ENCODE measurements at regions not wholly inside any gene's neighbourhood (a gene's known extent, or its start where the extent isn't known, plus 50 kb on each side); places are given as distances from the start of the nearest gene placed in this dataset.

GRCh38 chr14:87160989-87161388 lies 832.0 kb downstream of the GALC start:
- Mint-ChIP-seq H3K36me3 (ENCODE audit: low read depth) (no peaks in the 10 kb centered on the region), H3K27ac (no peak overlapping the region), H3K9me3 (peaks cover 15% of the 10 kb centered on the region), H3K4me1 (ENCODE audit: low read depth) (no peaks in the 10 kb centered on the region), H3K4me3 (no peak overlapping the region), H3K27me3 (no peaks in the 10 kb centered on the region)

DNA sequence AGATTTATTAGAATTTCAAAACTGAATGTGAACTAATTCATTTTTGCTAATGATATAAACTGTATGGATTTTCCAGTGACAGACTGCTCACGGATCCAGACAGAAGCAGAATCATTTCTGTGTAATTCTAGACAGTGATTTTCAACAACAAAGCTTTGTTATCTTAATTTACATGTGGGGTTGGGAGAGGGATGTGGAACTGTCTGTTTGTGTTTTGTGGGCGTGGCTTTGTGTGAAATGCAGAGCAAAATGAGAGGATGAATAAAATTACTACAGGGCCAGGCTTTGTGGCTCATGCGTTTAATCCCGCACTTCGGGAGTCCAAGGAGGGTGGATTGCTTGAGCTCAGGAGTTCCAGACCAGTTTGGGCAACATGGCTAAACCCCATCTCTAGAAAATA lies 834.7 kb downstream of the GALC start:
- Mint-ChIP-seq H3K4me1 (ENCODE audit: low read depth) (no peaks in the 10 kb centered on the region), H3K36me3 (ENCODE audit: low read depth) (no peaks in the 10 kb centered on the region), H3K4me3 (no peak overlapping the region), H3K27me3 (no peaks in the 10 kb centered on the region), H3K9me3 (peaks cover 11% of the 10 kb centered on the region), H3K27ac (no peak overlapping the region)

GRCh38 chr14:87156878-87157277 lies 836.1 kb downstream of the GALC start:
- H3K4me1 Mint-ChIP-seq (ENCODE audit: low read depth), result no peaks in the 10 kb centered on the region
- H3K27ac Mint-ChIP-seq, result no peak overlapping the region
- peaks cover 13% of the 10 kb centered on the region for H3K9me3 Mint-ChIP-seq
- H3K27me3 Mint-ChIP-seq, result no peaks in the 10 kb centered on the region
- no peak overlapping the region for H3K4me3 Mint-ChIP-seq
- no peaks in the 10 kb centered on the region for H3K36me3 Mint-ChIP-seq (ENCODE audit: low read depth)

DNA sequence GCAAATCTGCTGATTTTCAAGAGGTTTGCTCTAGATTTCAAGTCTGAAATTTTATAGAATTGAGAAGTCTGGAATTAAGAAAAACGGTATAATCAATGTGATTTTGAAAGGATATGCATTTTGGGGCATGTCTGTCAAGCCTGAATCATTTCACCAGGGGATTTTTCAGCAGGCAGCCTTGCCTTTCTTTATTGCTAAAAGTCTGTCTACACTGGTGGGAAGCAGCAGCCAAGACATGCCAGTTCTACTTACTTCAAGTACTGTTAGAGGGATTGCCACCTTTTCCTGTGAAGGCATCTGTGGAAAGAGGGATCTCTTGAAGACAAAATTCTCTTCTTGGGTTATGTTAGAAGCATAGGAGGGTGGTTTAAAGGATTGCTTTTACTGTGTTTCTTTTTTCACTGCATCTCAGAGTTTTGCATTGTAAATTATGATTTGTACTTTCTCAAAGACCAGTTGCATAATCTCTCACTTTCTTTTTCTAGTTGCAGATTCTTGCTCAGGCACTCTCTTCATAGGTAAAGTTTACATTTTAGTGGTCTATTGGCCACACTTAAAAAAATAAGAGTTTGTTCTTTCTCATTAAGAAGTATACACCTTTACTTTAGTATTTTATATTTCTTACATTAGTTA lies 837.0 kb downstream of the GALC start:
- Mint-ChIP-seq H3K36me3 (ENCODE audit: low read depth) (no peaks in the 10 kb centered on the region), H3K27ac (no peak overlapping the region), H3K4me1 (ENCODE audit: low read depth) (no peaks in the 10 kb centered on the region), H3K9me3 (peaks cover 16% of the 10 kb centered on the region), H3K27me3 (no peaks in the 10 kb centered on the region), H3K4me3 (no peak overlapping the region)

DNA sequence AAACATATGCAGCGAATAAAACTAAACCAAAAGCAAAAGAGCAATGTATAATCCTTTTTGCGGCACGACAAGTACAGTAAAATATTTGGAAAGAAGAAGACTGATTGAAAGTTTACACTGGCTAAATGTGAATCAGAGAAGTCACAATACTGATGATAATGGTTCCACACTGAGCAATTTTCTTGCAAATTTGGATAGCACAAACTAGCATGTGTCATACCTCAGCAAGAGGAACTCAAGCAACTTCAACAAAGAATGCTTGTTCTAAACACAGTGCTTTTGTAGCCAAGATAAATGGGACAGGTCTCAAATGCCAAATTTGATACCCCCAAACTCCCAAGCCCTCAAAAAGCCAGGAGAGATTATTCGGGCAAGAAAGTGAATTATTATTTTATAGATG lies 839.1 kb downstream of the GALC start:
- Mint-ChIP-seq H3K4me1 (ENCODE audit: low read depth) (no peaks in the 10 kb centered on the region), H3K27me3 (no peaks in the 10 kb centered on the region), H3K4me3 (no peak overlapping the region), H3K27ac (no peak overlapping the region), H3K36me3 (ENCODE audit: low read depth) (no peaks in the 10 kb centered on the region), H3K9me3 (peaks cover 13% of the 10 kb centered on the region)

- Mint-ChIP-seq H3K27me3 (no peaks in the 10 kb centered on the region), H3K4me3 (no peak overlapping the region)
These were observed 839.6 kb downstream of the GALC start for GRCh38 chr14:87153391-87153790.

GRCh38 chr14:87152693-87153092 lies 840.3 kb downstream of the GALC start:
- no peaks in the 10 kb centered on the region for H3K4me1 Mint-ChIP-seq (ENCODE audit: low read depth)
- peaks cover 13% of the 10 kb centered on the region for H3K9me3 Mint-ChIP-seq
- H3K4me3 Mint-ChIP-seq, result no peak overlapping the region
- H3K27ac Mint-ChIP-seq, result no peak overlapping the region
- no peaks in the 10 kb centered on the region for H3K36me3 Mint-ChIP-seq (ENCODE audit: low read depth)
- no peaks in the 10 kb centered on the region for H3K27me3 Mint-ChIP-seq

More at GRCh38 chr14:87153391-87153790, 839.6 kb downstream of the GALC start:
- no peaks in the 10 kb centered on the region for H3K36me3 Mint-ChIP-seq (ENCODE audit: low read depth)
- H3K9me3 Mint-ChIP-seq, result peaks cover 13% of the 10 kb centered on the region
- H3K27ac Mint-ChIP-seq, result no peak overlapping the region
- no peaks in the 10 kb centered on the region for H3K4me1 Mint-ChIP-seq (ENCODE audit: low read depth)

DNA sequence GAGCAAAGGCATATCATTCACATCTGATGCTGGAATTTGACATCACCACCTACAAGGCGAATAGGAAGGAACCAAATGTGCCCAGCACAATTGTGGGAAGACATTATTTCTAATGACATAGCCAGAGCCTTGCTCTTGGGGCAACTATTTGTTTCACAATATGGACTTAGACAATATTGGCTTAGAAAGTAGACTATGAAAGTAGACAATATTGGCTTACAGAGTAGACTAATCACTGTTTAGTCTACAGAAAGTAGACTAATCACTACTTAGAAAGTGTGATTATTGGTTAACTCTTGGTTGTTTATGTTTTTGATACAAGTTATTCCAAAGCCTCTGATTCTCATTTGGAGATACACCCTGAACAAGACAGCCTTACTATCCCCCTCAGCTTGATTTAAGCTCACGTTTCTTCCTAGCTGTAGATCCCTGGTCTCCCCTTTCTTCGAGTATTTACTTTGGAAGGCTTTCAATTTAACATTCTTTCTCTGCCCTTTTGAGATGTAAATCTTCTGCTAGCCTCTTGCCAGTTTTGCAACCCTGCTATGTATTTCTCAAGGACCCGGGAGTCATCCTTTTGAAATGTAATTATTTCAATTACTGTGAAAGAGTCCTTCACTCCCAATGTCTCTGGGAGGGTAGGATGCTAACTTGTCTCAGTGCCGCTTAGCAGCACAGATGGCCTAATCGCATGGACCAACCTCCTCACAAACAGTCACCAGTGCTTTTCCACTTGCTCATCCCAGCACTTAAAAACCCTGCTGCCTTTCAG lies 843.2 kb downstream of the GALC start:
- Mint-ChIP-seq H3K36me3 (ENCODE audit: low read depth) (no peaks in the 10 kb centered on the region), H3K9me3 (peaks cover 14% of the 10 kb centered on the region), H3K4me3 (no peak overlapping the region), H3K27ac (no peak overlapping the region), H3K27me3 (no peaks in the 10 kb centered on the region), H3K4me1 (ENCODE audit: low read depth) (no peaks in the 10 kb centered on the region)

GRCh38 chr14:87148655-87149054 lies 844.3 kb downstream of the GALC start:
- no peaks in the 10 kb centered on the region for H3K27me3 Mint-ChIP-seq
- H3K4me3 Mint-ChIP-seq, result no peak overlapping the region
- H3K36me3 Mint-ChIP-seq (ENCODE audit: low read depth), result no peaks in the 10 kb centered on the region
- H3K9me3 Mint-ChIP-seq, result peaks cover 14% of the 10 kb centered on the region
- H3K4me1 Mint-ChIP-seq (ENCODE audit: low read depth), result no peaks in the 10 kb centered on the region
- H3K27ac Mint-ChIP-seq, result no peak overlapping the region

GRCh38 chr14:87142551-87143211 lies 850.3 kb downstream of the GALC start:
- no peaks in the 10 kb centered on the region for H3K27me3 Mint-ChIP-seq
- no peak overlapping the region for H3K4me3 Mint-ChIP-seq
- H3K27ac Mint-ChIP-seq, result no peak overlapping the region
- no peaks in the 10 kb centered on the region for H3K36me3 Mint-ChIP-seq (ENCODE audit: low read depth)
- no peaks in the 10 kb centered on the region for H3K4me1 Mint-ChIP-seq (ENCODE audit: low read depth)
- peaks cover 18% of the 10 kb centered on the region for H3K9me3 Mint-ChIP-seq

DNA sequence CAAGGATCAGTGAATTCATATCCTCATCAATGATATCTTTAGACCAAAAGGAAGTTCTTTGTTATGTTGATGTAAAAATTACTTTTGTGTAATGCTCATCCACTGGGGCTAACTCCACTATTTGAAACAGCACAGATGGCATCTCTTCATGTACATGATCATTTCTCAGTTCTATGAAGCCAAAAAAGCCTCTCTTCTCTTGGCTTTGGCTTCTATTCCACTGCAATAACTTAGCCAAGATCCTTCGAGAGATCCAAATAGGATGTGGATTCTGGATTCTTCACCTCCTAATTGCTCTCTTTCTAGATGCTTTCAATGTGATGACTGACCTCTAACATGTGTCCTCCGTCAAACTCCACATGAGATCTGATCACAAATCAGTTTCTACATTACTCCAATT lies 851.2 kb downstream of the GALC start:
- Mint-ChIP-seq H3K9me3 (peaks cover 18% of the 10 kb centered on the region), H3K27me3 (no peaks in the 10 kb centered on the region), H3K27ac (no peak overlapping the region), H3K4me1 (ENCODE audit: low read depth) (no peaks in the 10 kb centered on the region), H3K4me3 (no peak overlapping the region), H3K36me3 (ENCODE audit: low read depth) (no peaks in the 10 kb centered on the region)

- Mint-ChIP-seq H3K9me3 (peaks cover 14% of the 10 kb centered on the region), H3K4me3 (no peak overlapping the region), H3K4me1 (ENCODE audit: low read depth) (no peaks in the 10 kb centered on the region), H3K27me3 (no peaks in the 10 kb centered on the region), H3K27ac (no peak overlapping the region), H3K36me3 (ENCODE audit: low read depth) (no peaks in the 10 kb centered on the region)
These were observed 853.7 kb downstream of the GALC start for GRCh38 chr14:87139299-87139698.

DNA sequence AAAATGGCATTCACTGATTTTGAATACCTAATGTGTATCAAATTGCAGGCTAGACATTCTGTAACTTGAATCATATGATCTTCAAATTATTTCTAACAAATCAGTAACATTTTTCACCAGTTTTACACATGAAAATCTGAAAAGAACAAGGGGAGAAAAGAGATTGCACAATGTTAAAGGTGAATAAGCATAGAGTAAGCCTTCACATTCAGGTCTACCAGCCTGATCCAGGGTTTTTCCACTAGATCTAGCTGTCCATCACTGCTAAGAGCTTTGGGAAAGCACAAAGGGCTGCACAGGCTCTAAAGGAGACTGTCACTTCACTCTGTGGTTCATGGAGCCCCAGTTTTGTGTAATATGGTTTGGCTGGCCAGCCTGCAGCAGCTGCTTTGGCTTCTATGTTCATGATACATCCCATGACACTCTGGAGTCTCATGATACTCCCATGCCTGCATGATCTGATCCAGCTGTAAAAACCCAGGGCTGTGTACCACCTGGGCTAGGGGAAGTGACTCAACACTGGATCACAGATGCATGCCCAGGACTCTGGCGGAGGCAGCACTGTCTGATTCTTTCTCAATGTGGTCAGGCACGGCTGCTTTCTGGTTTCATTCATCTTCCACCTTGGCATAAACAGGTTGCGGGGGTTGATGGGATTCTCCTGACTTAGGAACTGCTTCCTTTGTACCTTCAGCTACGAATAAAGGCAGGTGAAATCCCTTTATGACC lies 859.7 kb downstream of the GALC start:
- Mint-ChIP-seq H3K4me1 (ENCODE audit: low read depth) (no peaks in the 10 kb centered on the region), H3K9me3 (peaks cover 8% of the 10 kb centered on the region), H3K27ac (no peak overlapping the region), H3K27me3 (no peaks in the 10 kb centered on the region), H3K36me3 (ENCODE audit: low read depth) (no peaks in the 10 kb centered on the region), H3K4me3 (no peak overlapping the region)

GRCh38 chr14:87131879-87132278 lies 861.1 kb downstream of the GALC start:
- Mint-ChIP-seq H3K27me3 (no peaks in the 10 kb centered on the region), H3K9me3 (peaks cover 8% of the 10 kb centered on the region), H3K36me3 (ENCODE audit: low read depth) (no peaks in the 10 kb centered on the region), H3K4me3 (no peak overlapping the region), H3K4me1 (ENCODE audit: low read depth) (no peaks in the 10 kb centered on the region), H3K27ac (no peak overlapping the region)

- H3K9me3 Mint-ChIP-seq, result no peaks in the 10 kb centered on the region
- no peak overlapping the region for H3K4me3 Mint-ChIP-seq
- no peaks in the 10 kb centered on the region for H3K4me1 Mint-ChIP-seq (ENCODE audit: low read depth)
- no peak overlapping the region for H3K27ac Mint-ChIP-seq
- H3K27me3 Mint-ChIP-seq, result no peaks in the 10 kb centered on the region
- H3K36me3 Mint-ChIP-seq (ENCODE audit: low read depth), result no peaks in the 10 kb centered on the region
These were observed 870.8 kb downstream of the GALC start for GRCh38 chr14:87122166-87122565.

Data from stimulated activated naive CD8-positive, alpha-beta T cell treated with anti-CD3 and anti-CD28 coated beads, Interleukin-15, Interleukin-2, amounts not matched to agents 100 ng/mL and 50 ng/mL, for 24 hours (primary cell).